ENCODE measurements at regions not wholly inside any gene's neighbourhood (a gene's known extent, or its start where the extent isn't known, plus 50 kb on each side); places are given as distances from the start of the nearest gene placed in this dataset.

- no peak for DNase-seq
Observed at GRCh38 chr4:163892417-163892816, 397.9 kb downstream of the TMA16 start.

DNA sequence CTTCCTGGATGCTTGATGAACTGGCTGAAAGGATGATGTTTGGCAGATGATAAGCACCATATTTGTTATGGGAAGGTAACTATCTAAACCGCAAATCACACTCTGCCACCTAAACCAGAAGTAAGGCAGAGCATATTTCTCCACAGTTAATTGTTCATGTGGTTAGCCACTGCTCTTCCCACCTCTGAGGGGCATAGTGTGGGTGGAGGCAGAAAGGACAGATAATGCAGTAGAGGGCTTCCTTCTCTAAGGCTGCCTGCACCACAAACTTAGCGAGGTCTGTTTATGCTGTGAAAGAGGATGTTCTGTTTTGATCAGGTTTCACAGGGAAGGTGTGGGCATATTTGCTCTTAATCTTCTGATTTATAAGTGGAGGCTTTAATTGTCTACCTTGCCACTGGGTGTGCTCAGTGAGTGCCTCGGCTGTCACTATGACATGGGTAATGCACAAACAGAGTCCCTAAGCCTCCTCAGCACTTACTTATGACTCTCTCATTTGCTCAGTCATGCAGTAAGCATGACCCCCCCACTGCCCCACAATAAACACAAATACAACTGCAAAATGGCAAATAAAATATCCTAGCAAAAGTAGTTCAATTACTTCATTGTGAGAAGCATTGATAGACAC lies 401.0 kb downstream of the TMA16 start:
- DNase-seq: peak; percentile 37

DNA sequence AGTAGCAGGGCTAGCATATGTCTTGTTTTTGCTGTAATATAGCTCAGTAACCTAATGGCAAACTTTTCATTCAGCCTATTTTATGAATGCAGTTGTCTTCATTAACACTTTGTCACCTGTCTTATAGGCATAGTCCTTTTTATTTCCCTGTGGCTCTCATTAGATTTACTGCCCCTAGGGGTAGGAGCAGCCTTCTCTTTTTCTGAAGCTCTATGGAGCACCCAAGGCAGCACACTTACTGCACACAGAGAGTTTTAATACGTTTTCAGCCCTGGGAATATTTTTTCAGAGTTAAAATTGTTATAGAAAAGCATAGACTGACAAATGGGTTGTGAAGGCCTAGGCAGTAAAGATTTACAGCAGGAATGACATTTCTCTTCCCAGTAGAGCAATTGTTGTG lies 406.8 kb downstream of the TMA16 start:
- no peak for DNase-seq

GRCh38 chr4:163902417-163902816 lies 407.9 kb downstream of the TMA16 start:
- no peak for DNase-seq

DNA sequence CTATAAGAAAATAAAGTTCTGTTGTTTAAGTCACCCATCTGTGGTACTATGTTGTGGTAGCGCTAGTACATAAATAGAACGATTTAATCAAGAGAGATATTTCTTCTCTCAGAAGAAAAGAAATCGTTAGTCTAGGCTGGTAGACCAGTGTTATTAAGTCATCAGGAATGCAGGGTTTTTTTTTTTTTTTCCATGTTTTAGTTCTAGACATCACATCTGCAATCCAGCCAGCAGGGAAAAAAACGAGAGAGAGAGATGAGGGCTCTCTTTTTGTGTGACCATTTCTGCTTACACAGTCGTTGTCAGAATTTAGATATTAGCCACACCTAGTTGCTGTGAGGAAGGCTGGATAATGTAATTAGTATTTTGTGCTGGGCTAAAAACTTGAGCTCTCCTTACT lies 417.4 kb downstream of the TMA16 start:
- DNase-seq: no peak

- peak; percentile 5 for DNase-seq
Observed at GRCh38 chr4:163913571-163913970, 419.1 kb downstream of the TMA16 start.

GRCh38 chr4:163915896-163916295 lies 421.4 kb downstream of the TMA16 start:
- no peak for DNase-seq

DNA sequence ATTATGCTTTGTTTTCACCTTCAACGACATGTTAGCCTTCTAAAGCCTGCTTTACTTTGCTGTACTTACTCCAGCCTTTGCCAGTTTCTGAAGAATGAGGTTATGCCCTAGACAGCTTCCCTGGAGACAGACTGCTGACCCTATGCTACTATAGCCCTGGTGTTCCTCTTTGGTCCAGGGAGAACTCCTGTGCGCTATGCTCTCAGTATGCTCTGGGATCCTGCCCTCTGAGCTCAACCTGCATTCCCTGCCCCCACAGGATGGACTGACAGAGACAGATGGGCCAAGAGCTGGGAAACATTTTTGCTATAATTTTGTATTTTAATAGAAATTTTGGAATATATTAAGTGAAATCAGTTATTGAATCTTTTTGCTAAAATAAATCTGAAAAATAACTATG lies 425.9 kb downstream of the TMA16 start:
- DNase-seq: no peak

DNA sequence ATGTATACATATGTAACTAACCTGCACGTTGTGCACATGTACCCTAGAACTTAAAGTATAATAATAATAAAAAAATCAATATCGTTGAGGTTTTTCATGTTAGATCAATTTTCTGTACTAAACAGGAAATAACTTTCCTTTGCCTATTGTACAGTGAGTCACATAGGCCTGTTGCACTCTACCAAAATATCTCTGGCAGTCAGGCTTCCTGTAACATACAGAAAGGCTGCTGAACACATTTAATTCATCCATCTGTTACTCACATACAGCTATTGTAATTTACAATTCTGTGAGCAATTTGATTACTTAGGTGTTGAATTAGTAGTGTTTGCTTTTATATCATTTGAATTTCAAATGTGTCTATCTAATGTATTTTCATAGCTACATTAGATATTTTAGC lies 427.8 kb downstream of the TMA16 start:
- DNase-seq: no peak

DNA sequence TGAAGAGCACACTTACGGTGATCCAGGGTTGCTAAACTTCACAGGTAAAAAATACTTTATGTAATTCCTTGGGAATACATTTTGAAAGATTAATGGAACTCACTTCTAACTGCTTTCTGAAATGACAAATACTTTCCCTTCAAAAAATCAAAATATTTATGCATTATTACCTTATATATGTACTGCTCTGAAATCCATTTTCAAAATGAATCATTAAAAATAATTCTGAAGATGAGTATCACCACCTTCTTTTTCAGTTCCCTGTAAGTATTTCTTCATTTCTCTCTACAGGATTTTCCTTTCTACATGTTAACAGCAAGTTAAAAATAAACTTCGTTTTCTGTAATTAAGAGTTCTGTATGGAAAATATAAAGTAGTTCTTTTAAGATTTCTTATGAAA lies 428.6 kb downstream of the TMA16 start:
- DNase-seq: no peak

DNA sequence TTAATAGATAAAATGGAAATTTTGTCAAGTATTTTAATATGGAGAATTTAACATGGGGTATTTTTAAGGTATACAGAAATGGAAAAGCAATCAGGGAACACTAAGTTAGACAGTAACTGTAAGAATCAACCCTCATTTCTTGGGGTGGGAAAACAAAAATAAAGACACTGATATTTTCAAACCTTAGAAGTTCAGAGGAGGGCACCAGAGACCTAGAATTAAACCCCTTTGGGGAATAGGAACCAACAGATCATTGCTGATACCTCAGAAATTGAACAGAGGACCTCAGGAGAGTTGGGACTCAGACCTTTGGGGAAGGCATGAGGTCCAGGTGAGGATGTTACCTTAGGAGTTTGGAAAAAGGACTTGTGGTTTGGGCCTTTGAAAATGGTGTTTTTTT lies 435.6 kb downstream of the TMA16 start:
- no peak for DNase-seq

DNA sequence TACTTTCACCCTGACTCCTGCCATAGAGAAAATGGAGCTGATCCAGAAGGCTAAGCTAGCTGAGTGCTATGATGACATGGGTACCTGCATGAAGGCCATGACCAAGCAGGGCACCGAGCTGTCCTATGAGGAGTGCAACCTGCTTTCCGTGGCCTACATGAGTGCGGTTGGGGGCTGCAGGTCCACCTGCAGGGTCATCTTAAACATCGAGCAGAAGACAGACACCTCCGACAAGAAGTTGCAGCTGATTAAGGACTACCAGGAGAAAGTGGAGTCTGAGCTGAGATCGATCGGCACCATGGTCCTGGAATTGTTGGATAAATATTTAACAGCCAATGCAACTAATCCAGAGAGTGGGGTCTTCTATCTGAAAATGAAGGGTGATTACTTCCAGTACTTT lies 438.0 kb downstream of the TMA16 start:
- DNase-seq: no peak

- no peak for DNase-seq
Observed at GRCh38 chr4:163939597-163939996, 445.1 kb downstream of the TMA16 start.

DNA sequence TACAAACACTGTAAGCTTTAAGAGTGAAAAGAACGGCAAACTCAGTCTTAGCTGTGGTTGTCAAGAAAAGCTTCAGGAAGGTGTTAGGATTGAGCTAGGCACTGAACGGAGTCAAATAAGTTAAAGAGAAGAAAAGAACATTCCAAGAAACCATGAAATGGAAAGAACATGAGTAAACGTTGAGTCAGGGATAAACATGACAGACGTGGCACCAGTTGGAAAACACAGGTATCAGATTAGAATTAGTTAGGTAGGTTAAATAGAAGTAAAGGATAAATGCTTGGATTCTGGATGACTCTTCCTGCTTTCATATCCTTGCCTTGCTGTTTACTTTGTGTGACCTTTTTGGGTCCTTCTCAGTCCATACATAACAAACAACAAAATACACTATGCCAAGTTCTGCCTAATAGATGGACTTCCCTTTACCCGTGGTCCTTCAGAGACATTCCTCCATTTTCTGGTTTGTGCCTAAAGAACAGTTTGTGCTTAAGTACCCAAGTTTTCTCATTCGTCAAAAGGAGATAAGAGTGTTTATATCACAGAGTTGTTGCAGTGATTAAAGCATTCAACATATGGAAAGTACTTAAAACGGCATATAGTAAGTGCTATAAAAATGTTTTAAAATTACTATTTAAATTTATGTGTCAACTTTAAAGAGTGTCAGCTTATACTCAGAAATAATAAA lies 446.9 kb downstream of the TMA16 start:
- DNase-seq: no peak

GRCh38 chr4:163948920-163949455 lies 454.5 kb downstream of the TMA16 start:
- no peak for DNase-seq

GRCh38 chr4:163949976-163950601 lies 455.6 kb downstream of the TMA16 start:
- no peak for DNase-seq

DNA sequence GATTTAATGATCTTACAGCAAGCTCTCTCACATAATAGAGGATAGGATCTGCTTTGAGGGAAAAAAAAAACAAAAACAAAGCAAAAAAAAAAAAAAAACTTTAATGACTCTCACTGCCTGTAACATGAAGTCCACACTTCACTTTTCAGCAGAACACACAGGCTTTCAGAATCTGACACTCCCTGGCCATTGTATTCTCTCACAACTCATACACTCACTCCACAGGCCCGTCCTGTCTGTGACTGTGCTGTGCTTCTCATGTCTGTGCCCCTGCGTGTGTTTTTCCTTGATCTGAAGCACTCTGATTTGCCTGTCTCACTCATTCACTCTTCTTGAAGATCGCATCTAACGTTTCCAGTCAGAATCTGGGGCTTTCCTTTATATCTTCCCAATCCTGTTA lies 460.8 kb downstream of the TMA16 start:
- no peak for DNase-seq

GRCh38 chr4:163958751-163959150 lies 464.3 kb downstream of the TMA16 start:
- no peak for DNase-seq

DNA sequence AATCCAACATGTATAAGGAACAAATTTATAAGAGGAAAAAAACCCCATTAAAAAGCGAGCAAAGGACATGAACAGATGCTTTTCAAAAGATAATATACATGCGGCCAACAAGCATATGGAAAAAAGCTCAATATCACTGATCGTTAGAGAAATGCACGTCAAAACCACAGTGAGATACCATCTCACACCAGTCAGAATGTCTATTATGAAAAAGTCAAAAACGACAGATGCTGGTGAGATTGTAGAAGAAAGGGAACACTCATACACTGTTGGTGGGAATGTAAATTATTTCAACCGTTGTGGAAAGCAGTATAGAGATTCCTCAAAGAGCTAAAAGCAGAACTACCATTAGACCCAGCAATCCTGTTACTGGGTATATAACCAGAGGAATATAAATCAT lies 465.4 kb downstream of the TMA16 start:
- DNase-seq: no peak

GRCh38 chr4:163966612-163967011 lies 472.1 kb downstream of the TMA16 start:
- DNase-seq: no peak

GRCh38 chr4:163967263-163967662 lies 472.8 kb downstream of the TMA16 start:
- DNase-seq: no peak

DNA sequence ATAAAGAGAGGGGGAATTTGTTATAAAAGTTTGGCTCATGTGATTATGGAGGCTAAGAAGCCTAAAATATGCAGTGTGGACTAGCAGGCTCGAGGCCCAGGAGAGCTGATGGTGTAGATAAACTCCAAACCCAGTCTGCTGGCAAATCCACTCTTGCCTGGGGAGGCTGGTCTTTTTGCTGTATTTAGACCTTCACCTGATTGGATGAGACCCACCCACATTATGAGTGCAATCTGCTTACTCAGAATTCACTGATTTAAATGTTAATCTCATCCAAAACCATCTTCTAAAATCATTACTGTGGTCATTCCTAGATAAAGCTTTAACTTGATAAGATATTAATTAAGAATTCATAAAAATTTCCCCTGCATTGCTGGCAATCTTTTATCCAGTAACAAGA lies 473.2 kb downstream of the TMA16 start:
- no peak for DNase-seq

- DNase-seq: no peak
Observed at GRCh38 chr4:163969291-163969690, 474.8 kb downstream of the TMA16 start.

DNA sequence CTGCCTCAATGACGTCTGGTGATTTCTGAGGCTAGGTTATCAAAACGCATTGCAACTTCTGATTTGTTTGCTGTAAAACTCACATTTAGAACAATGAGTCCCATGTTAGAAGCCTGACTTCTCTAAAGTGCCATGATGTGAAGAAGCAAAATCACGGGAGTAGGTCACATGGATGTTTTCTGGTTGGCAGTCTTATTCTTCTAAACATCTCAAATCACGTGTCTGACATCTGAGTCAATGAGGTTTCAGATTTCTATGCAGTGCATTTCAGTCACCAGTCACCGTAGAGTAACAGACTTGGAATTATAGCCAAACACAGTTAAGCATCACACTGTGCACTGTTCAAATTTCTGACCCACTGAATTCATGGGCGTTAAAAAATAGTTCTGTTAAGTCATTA lies 482.1 kb downstream of the TMA16 start:
- no peak for DNase-seq

Data from retina (tissue), 1 donor.